ENCODE measurements at regions not wholly inside any gene's neighbourhood (a gene's known extent, or its start where the extent isn't known, plus 50 kb on each side); places are given as distances from the start of the nearest gene placed in this dataset.

DNA sequence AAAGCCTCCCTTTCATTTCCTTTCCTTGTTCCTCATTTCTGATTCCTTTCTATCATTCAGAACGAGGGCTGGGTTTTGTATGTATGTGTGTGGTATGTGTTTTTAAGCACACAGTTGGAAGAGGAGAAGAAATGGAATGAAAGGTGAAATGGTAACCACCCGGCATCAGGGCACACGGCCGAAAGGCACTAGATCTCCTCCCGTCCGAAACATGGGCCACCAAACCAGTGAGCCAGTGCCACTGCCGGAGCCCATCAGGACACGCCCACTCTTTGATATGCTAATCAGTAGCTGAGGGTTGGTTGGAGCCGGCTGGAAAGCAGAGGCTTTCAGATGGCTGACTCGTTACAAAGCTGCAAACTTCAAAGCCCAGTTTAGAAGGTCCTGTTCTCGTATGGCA, 228.6 kb upstream of the JARID2 start:
- TF ChIP-seq EZH2 (IDR thresholded peaks at IDR 0.05; ENCODE audit: insufficient read depth, poor library complexity, severe bottlenecking) (no peak), EZH2phosphoT487 (IDR thresholded peaks at IDR 0.05; ENCODE audit: insufficient read depth, low read depth) (no peak)

Measured in GM23248 (cell line).